Endometrium (tissue), 2 donors: ENCODE measurements at regions not wholly inside any gene's neighbourhood (a gene's known extent, or its start where the extent isn't known, plus 50 kb on each side); places are given as distances from the start of the nearest gene placed in this dataset.

ENCODE experiments used
- FAIRE-seq: peaks from 2 replicates; lab custom pipeline; 2012; peaks lifted over from hg19 to GRCh38; lab: Jason Lieb, UNC
- donor health status: control.
- donor health status: control.

DNA sequence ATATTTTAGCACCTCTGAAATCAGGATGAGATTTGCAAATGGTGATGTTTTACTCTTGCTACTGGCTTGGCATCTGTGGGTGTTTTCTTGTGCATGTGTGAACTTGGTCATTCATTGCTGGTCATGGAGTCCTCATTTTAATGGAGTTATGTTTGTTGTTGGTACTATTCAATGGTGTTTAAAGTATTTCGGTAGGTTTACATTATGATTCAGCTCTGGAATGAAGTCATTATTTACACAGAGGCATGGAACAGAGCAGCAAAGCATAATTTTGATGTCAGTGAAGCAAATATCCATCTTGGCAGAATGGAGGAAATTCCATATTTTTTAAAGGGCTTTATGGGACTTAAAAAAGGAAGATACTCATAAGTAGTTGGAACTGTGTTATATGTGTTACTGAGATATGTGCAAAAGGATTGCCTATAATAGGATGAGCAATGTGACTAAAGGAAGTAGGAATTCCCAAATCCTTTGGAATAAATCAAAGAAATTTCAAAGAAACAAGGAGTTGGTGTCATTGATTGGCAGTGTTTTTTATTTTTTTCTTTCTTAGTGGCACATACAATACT, 147.4 kb downstream of the ACTBL2 start:
- FAIRE-seq: no peak

DNA sequence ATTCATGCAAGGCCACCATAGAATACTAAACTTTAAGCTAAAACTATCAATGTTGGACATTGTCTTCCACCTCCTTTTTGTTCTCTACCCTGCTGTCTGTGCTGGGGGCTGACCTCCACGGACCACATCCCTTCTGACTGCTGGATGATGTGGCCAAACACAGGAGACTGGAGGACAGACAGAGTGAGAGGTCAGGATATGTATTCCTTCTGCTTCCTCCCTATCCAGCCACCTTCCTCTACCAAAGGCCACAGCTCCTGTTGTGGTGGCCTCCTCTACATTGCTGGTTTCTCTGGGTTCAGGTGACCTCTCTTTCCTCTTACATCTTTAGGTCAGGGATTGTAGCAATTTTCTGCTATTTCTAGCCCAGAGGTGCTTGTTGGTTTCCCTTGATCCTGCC, 148.1 kb downstream of the ACTBL2 start:
- no peak for FAIRE-seq

DNA sequence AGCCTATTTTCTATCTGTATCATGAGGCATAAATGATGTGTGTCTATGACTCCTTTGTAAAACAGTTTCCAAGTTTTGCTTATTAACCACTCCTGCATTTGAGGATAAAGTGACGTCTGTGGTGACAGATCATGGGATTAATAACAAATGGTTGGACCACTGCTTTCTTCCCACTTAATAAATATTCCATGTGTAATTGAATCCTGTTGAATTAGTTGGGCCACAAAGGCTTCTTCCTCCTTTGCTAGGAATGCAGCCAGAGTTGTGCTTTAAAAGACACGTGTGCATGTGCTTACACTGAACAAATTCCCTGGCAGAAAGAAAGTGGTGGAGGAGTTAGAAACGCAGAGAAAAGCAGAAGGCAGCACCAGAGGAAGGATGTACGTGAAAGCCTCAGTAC, 150.2 kb downstream of the ACTBL2 start:
- no peak for FAIRE-seq

DNA sequence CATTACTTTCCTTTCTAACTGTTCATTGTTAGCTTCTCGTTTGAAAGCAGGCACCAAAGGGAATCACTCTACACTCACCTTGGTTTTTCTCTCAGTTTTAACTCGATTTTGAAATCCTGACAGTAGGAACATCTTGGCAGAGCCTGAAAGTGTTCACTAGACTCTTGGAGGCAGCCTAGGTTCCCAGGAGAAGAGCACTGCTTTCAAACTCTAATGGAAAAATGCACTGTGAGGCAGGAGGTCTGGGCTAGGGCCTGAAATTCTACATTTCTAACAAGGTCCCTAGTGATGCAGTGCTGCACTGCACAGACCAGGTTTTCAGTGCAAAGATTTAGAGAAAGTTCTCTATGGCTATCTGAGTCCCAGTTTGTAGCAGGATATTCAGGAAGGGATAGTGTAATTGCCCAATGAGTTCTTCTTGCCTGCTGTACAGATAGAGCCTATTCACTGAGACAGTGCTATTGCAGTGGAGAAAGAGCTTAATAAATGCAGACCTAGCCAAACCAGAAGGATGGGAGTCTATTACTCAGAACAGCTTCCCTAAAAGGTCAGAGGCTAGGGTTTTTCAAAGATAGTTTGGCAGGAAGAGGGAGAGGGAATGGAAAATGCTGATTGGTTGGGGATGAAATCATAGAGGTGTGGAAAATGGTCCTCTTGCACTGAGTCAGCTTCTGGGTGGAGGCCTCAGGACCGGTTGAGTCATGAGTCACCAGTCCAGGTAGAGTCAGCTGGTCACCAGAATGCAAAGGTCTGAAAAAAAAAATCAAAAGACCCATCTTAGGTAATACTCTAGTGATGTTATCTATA, 153.9 kb downstream of the GPBP1 start:
- no peak for FAIRE-seq

DNA sequence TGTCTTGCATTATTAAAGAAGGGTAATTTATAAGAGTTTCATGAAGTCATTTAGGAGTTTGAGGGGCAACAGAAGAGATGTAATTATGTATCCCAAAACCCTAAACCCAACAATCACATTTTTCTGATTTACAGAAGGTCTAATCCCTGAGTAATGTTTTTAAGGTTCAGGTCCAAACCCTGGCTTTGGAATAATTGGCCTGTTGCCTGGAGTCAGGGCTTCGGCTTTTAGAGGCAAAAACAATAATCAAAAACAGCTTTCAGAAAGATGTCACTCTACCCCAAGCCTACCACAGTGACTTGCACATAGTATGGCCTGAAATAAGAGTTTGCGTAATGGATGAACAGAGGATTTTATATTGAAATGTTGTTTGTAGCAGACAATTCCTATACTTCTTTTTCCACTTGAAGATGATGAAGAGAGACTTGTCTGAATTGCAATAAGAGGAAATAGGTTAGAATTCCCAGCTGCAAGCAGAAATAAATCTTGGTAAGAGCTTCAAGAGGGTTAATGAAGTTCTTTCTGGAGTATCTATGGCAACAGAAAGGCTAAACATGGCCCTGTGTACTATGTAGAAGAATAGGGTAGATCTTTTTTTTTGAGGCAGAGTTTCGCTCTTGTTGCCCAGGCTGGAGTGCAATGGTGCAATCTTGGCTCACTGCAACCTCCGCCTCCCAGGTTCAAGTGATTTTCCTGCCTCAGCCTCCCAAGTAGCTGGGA, 152.0 kb downstream of the GPBP1 start:
- no peak for FAIRE-seq

DNA sequence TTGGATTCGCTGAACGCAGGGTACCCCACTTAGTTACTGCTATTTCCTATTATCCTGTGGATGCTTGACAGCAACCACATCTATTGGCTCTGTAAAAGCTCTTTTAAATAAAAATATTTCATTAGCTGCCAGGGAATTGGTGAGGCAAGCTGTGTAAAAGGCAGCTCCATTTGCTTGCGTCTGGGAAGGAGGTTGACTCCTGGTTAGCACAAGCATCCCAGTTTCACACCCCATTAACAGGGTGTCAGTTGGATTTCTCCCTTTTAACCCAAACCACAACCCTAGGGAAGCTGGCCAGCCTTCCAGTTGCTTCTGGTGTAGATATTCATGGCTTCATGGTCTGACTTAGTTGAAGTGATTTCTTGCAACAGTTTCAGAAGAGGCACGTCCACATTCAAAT, 151.0 kb downstream of the GPBP1 start:
- no peak for FAIRE-seq

DNA sequence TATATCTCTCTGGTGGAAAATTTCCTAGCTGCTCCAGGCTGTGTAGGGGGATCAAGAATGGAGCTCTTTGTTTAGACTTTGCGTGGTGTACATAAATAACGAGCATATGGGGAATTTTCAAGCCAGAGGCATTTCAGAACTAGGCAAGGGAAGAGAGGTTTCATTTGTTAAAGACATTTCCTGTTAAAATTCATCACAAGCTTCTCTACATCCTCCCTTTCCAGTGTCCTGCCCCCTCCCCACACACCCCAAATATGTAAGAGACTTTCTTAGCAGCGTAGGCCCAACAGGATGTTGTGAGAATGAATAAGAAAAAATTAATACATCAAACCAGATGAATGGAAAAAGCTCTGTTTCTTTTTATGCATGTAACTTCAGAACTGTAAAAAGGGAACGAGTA, 150.3 kb downstream of the GPBP1 start:
- FAIRE-seq: no peak

DNA sequence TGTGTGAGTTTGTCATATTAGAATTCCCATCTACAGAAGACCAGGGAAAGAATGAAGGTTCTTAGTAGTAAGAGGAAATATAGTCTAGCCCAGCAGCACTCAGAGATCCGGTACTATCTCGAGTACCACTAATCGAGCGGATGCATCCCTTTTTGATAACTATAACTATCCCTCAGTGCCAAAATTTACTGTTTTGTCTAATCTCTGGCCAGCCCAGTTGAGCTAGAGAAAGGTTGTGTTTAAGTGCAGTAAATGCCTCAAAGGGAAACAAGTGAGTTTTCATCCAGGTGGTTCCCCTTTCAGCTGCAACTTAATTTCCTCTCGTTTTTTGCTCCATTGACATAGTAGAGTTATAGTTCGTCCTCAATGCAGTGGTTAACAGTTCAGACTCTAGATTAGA, 146.7 kb downstream of the GPBP1 start:
- no peak for FAIRE-seq

DNA sequence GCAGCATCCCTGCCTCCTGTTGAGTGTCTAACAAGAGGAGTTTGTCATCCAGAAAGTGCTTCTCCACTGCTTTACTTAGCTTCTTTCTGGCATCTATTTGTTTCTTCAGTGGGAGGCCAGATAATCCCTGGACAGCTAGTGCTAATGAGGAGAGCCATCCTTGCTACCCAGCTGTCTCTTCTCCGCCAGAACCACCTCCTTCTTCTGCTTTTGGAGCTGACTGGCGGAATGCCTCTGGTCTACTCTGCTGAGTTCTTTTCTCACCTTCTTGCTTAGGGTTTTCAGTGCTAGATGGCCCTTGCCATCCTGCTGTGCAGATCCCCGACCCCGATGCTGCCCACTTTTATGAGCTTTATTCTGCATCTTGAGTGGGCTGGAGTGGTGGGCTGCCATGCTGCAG, 145.8 kb downstream of the GPBP1 start:
- FAIRE-seq: no peak

DNA sequence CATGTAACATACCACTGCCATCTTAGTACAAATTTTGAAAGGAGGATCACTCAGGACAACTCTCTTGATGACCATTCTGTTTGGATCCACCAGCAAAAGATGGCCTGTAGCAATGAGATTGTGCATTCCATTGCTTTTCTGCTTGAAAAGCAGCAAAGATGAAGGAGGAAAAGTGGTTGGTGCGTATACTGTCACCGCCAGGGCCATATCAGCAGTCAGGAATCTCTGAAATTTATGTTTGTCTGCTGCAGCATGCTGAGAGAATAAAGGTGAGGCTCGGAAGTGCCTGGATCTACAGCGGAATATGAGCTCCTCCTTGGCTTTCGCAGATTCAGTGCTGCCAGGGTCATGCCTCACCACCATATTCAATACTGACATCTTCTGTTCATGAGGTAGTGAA, 144.4 kb downstream of the GPBP1 start:
- FAIRE-seq: no peak

DNA sequence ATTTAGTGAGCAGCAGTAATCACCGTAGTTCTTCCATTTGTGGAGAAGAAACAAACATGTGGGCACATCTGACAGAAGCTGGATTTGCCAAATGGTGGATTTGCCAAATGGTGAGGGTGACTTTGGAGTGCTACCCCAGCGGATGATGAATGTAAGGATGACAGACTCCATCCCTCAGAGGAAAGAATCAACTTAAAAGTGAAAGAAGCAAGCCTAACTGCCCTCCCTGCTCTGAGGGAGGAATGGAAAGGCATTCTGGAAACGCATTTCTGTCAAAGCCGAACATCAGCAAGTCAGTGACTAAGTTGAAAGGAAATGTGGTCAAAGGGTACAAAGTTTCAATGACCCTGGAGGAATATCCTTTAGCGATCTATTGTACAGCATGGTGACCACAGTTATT, 143.5 kb downstream of the GPBP1 start:
- FAIRE-seq: no peak

DNA sequence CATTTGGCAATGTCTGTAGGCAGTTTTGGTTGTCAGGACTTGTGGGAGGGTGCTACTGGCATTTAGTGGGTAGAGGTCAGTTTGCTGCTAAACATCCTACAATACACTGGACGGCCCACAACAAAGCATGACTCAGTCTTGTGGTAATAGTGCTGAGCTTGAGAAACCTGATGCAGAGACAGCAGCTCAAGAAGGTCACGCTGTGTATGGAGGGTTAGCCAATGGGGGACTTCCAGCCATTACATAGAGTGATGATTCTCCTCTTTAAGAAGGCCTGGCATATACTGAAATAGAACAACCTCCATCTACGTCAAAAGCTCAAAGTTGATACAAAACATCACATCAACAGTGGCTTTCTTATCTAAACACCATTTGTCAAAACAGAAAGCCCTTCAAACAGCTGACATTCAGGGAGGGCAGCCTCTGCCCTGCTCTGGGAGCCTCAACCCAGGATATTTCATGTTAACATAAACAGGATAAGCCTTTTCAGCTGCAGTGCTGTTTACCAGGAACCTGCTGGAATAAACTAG, 143.0 kb downstream of the GPBP1 start:
- no peak for FAIRE-seq

DNA sequence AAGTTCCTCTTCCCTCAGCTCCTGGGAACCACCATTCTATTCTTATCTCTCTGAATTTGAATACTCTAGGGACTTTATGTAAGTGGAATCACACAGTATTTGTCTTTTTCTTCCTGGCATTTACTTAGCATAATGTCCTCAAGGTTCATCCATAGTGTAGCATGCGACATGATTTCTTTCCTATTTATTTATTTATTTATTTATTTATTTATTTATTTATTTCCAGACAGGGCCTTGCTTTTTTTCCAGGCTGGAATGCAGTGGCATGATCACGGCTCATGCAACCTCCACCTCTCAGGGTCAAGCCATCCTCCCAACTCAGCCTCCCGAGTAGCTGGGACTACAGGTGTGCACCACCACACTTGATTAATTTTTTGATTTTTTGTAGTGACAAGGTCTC, 142.1 kb downstream of the GPBP1 start:
- FAIRE-seq: no peak
